Esophagus (tissue), 2 donors: ENCODE measurements at regions not wholly inside any gene's neighbourhood (a gene's known extent, or its start where the extent isn't known, plus 50 kb on each side); places are given as distances from the start of the nearest gene placed in this dataset.
"Not testable (repeated sequence)": the region's sequence is repeated elsewhere in the genome, so short reads cannot be mapped to it uniquely, and the experiment has no call there.

ENCODE experiments used
- H3K27ac ChIP-seq, 2 donors: one replicate each; pipeline ENCODE4 v1.5.1; 2013; ENCODE audit warnings: low read depth in 2 of 2, mild to moderate bottlenecking in 2 of 2, inconsistent platforms in 1 of 2, low read length in 1 of 2, moderate library complexity in 1 of 2
- H3K27me3 ChIP-seq, 2 donors: one replicate each; pipeline ENCODE4 v1.6.1; 2013; ENCODE audit warnings: low read length in 2 of 2, control low read depth in 1 of 2, mild to moderate bottlenecking in 1 of 2; ENCODE audit not compliant: insufficient read depth in 2 of 2, control insufficient read depth in 1 of 2
- H3K36me3 ChIP-seq, 2 donors: one replicate each; pipeline ENCODE4 v1.6.1; 2013; ENCODE audit warnings: low read length in 1 of 2; ENCODE audit not compliant: control insufficient read depth in 2 of 2, insufficient read depth in 2 of 2
- H3K4me1 ChIP-seq, 2 donors: one replicate each; pipeline ENCODE4 v1.6.1; 2013; ENCODE audit warnings: low read length in 1 of 2; ENCODE audit not compliant: control insufficient read depth in 2 of 2, insufficient read depth in 2 of 2
- H3K4me3 ChIP-seq, 2 donors: one replicate each; pipeline ENCODE4 v1.5.1; 2013; ENCODE audit warnings: low read length in 2 of 2, mild to moderate bottlenecking in 2 of 2, low read depth in 1 of 2, moderate library complexity in 1 of 2
- H3K9me3 ChIP-seq, 2 donors: one replicate each; pipeline ENCODE4 v1.6.1; 2013; ENCODE audit warnings: mild to moderate bottlenecking in 2 of 2, low read depth in 1 of 2, low read length in 1 of 2, moderate library complexity in 1 of 2; ENCODE audit not compliant: control insufficient read depth in 2 of 2, insufficient read depth in 1 of 2
- WGBS, 2 donors: extraction: QIAGEN DNeasy Blood & Tissue Kit; methylation state at CpG; one replicate each; pipeline ENCODE4 v1.1.7; 2013; 5-methylcytosine and 5-hydroxymethylcytosine counted together
- donor health status: healthy with polysubstance abuse.
- donor health status: Bipolar disorder and iron deficiency.

GRCh38 chr17:52883907-52884491 is 725.5 kb upstream of the CA10 start:
- H3K27me3 ChIP-seq, H3K27ac ChIP-seq, H3K36me3 ChIP-seq, H3K4me1 ChIP-seq, H3K9me3 ChIP-seq, H3K4me3 ChIP-seq: not testable (repeated sequence)
- WGBS, 2 donors: 41% methylated on average over 42 to 43 of the region's 43 CpGs

DNA sequence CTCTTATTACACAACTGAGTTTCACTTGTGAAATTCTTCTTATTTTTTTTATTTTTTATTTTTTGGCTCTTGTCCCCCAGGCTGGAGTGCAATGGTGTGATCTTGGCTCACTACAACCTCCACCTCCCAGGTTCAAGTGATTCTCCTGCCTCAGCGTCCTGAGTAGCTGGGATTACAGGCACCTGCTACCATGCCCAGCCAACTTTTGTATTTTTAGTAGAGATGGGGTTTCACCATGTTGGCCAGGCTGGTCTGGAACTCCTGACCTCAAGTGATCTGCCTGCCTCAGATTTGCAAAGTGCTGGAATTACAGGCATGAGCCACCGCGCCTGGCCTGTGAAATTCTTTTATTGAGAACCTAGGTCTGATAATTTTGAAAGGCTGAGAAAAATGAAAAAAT is 688.3 kb upstream of the CA10 start:
- H3K36me3 ChIP-seq, H3K27me3 ChIP-seq, H3K27ac ChIP-seq, H3K4me3 ChIP-seq, H3K9me3 ChIP-seq, H3K4me1 ChIP-seq: not testable (repeated sequence)
- WGBS, 2 donors: 87 to 93% methylated on average over 3 of the region's 3 CpGs

DNA sequence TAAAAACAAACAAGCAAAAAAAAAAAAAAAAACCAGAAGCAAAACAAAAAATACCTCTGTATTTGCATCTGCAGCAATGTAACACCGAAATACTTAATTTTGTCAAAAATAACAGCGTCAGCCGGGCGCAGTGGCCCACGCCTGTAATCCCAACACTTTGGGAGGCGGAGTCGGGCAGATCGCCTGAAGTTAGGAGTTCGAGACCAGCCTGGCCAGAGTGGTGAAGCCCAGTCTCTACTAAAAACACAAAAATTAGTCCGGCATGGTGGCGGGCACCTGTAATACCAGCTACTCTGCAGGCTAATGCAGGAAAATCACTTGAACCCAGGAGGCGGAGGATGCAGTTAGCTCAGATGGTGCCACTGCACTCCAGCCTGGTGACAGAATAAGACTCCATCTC is 683.5 kb upstream of the CA10 start:
- no peaks in the 10 kb centered on the region for H3K9me3 ChIP-seq
- H3K4me3 ChIP-seq: no peak overlapping the region
- whole genome bisulfite sequencing, 2 donors: 93 to 94% methylated on average over 12 of the region's 12 CpGs
- no peaks in the 10 kb centered on the region for H3K27me3 ChIP-seq
- H3K4me1 ChIP-seq: no peaks in the 10 kb centered on the region
- no peak overlapping the region for H3K27ac ChIP-seq
- no peaks in the 10 kb centered on the region for H3K36me3 ChIP-seq

DNA sequence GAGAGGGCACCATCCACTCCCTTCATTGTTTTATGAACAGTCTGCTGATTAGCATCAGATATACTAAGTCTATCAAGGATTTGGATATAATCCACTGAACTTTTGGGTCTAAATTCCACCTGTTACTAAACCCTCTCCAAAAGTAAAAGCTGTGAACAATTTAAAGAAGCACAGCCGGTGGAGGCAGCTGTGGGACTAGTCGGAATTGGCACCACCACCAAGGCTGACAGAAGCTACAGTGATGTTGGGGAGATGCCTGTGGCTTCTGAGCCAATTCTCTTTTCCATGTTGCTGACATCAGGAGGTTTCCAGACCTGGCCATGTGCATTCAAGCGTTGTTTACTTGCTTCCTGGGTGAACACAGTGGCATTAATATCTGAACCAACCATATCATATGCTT is 679.0 kb upstream of the CA10 start:
- Histone ChIP-seq H3K9me3 (no peaks in the 10 kb centered on the region), H3K27me3 (no peaks in the 10 kb centered on the region), H3K36me3 (no peaks in the 10 kb centered on the region), H3K27ac (no peak overlapping the region), H3K4me3 (no peak overlapping the region), H3K4me1 (no peaks in the 10 kb centered on the region)
- WGBS, 2 donors: 82 to 91% methylated on average over 3 of the region's 3 CpGs

DNA sequence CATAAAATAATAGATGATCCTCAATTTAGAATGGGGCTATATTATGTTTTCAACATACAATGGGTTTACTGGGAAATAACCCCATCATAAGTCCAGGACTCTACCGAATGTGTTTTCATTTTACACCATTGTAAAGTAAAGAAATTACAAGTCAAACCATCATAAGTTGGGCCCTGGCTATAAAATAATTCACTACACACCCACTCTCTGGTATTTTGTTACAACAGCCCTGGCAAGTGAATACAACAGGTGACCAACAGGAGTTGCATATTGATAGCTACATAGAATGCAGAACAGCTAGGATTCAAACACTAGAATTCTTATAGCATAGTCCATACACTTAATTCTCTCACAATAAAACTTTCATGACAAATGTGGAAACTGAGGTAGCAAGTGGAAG is 673.0 kb upstream of the CA10 start:
- H3K27ac ChIP-seq: no peak overlapping the region

DNA sequence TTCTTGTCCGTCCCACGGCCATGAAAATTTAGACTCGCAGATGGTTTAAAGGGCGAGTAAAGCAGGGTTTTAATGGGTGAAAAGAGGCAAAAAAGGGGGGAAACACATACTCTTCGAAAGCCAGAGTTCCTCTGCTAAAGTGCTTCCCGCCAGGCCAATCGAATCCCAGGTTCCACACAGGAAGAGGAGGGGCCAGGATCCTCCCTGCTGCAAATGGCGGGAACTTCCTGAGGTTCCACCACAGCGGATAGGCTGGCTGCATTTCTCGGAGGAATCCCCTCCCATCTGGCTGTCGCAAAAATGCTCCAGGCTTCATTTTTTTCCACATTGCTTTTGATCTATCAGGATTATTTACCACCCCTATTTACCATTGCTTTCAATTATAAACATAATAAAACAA is 670.1 kb upstream of the CA10 start:
- WGBS, 2 donors: 86 to 87% methylated on average over 11 of the region's 11 CpGs
- Histone ChIP-seq H3K9me3 (no peaks in the 10 kb centered on the region), H3K27ac (no peak overlapping the region), H3K27me3 (no peaks in the 10 kb centered on the region), H3K4me3 (no peak overlapping the region), H3K36me3 (no peaks in the 10 kb centered on the region), H3K4me1 (no peaks in the 10 kb centered on the region)

More for the DNA sequence above, 673.0 kb upstream of the CA10 start:
- no peaks in the 10 kb centered on the region for H3K27me3 ChIP-seq
- no peaks in the 10 kb centered on the region for H3K9me3 ChIP-seq
- no peaks in the 10 kb centered on the region for H3K36me3 ChIP-seq
- 90 to 96% methylated on average over 1 of the region's 1 CpG for WGBS, 2 donors
- no peaks in the 10 kb centered on the region for H3K4me1 ChIP-seq
- H3K4me3 ChIP-seq: no peak overlapping the region

GRCh38 chr17:52827526-52827925 is 669.0 kb upstream of the CA10 start:
- Histone ChIP-seq H3K27ac (no peak overlapping the region), H3K4me1 (no peaks in the 10 kb centered on the region), H3K27me3 (no peaks in the 10 kb centered on the region), H3K36me3 (no peaks in the 10 kb centered on the region), H3K4me3 (no peak overlapping the region), H3K9me3 (no peaks in the 10 kb centered on the region)
- WGBS, 2 donors: 72 to 80% methylated on average over 8 of the region's 8 CpGs

DNA sequence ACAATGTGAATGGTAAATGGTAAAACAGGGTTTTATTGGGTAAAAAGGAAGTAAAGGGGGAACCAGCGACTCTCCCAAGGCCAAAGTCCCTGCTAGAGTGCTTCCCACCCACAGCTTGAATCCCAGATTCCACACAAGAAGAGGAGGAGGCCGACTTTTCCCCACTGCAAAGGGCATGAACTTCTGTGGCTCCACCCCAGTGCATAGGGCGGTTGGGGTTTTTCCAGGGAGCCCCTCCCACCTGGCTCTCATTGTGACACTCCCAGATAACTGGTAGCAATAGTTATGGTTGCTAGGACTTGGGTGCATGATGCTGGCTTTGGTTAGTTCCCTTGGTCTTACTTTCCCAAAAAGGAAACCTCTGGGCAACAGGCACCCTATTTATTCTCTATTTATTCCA is 666.0 kb upstream of the CA10 start:
- 34 to 58% methylated on average over 3 of the region's 3 CpGs for WGBS, 2 donors
- Histone ChIP-seq H3K27ac (no peak overlapping the region), H3K36me3 (no peaks in the 10 kb centered on the region), H3K4me3 (no peak overlapping the region), H3K9me3 (no peaks in the 10 kb centered on the region), H3K27me3 (no peaks in the 10 kb centered on the region), H3K4me1 (no peaks in the 10 kb centered on the region)

DNA sequence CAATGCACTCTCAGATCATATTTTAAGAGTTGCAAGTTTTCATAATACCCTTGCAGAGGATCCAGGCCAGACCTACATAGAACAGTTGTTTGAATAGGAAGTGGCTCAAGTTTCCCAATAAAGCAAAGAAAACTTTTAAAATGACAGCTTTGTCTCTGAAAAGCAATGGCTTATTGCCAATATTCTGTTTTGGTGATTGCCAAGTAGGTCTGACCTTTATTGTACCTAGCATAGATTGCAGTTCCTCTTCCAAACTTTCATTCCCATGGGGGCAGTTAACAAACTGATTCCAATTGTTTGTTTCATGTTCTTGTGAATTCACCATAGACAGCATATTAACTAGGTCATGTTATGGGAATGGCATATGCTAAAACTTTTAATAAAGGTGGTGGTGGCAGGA is 664.6 kb upstream of the CA10 start:
- H3K36me3 ChIP-seq: no peaks in the 10 kb centered on the region
- no peak overlapping the region for H3K4me3 ChIP-seq
- H3K4me1 ChIP-seq: no peaks in the 10 kb centered on the region
- H3K27me3 ChIP-seq: no peaks in the 10 kb centered on the region
- H3K9me3 ChIP-seq: no peaks in the 10 kb centered on the region
- no peak overlapping the region for H3K27ac ChIP-seq

DNA sequence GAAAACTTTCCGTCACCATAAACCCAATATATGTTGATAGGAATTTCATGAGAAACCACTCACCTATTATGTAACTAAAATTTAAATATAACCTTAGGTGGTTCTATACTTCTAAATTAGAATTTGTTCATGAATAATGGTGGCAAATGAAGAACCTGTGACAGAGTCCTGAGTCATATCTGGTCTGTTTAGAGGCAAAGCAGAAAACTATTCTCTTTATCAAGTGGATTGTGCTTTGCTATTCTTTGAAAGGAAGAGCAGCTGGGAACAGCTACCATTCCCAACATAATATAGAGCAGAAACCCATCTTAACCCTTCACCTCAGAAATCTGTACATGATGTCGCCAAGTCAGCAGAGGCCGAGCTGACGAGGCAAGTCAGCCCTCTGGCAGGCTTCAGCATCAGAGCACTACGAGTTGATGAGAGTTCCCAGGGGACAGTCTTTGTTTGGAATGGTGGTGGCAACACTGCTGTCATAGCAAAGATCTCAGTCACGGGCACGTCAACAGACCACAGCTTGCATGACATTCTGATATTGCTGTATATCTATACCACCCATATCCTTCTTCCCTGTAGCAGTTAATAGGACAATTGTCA is 631.9 kb upstream of the CA10 start:
- H3K4me1 ChIP-seq: no peaks in the 10 kb centered on the region
- no peaks in the 10 kb centered on the region for H3K36me3 ChIP-seq
- H3K4me3 ChIP-seq: no peak overlapping the region
- H3K9me3 ChIP-seq: no peaks in the 10 kb centered on the region
- no peaks in the 10 kb centered on the region for H3K27me3 ChIP-seq
- 73 to 81% methylated on average over 7 of the region's 7 CpGs for WGBS, 2 donors
- no peak overlapping the region for H3K27ac ChIP-seq
